ENCODE measurements at regions not wholly inside any gene's neighbourhood (a gene's known extent, or its start where the extent isn't known, plus 50 kb on each side); places are given as distances from the start of the nearest gene placed in this dataset.
"Not testable (repeated sequence)": the region's sequence is repeated elsewhere in the genome, so short reads cannot be mapped to it uniquely, and the experiment has no call there.

DNA sequence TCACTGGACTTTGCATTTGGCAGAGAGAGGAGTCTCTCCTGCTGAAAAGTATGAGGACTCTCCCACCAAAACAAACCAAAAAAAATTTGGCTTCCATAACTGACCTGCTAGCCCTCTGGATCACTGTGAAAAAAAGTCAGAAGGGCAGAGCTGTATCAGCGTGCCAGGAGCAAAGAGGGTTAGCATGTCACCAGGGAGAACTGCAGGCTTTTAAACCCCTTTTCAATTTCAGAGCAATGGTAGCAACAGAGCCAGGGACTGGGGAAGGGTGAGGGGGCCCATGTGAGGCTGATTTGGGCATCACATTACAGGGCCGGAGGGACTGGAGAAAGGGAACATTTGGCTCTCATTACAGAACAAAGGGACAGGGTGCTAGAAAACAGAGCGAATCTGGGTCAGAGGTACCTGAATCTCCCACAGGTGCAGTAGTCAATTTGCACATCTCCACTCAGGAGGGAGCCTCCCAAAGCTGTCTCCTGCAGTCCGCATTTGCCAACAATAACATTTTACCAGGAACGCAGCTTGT, 185.7 kb upstream of the EYA4 start:
- DNase-seq, result no peak

DNA sequence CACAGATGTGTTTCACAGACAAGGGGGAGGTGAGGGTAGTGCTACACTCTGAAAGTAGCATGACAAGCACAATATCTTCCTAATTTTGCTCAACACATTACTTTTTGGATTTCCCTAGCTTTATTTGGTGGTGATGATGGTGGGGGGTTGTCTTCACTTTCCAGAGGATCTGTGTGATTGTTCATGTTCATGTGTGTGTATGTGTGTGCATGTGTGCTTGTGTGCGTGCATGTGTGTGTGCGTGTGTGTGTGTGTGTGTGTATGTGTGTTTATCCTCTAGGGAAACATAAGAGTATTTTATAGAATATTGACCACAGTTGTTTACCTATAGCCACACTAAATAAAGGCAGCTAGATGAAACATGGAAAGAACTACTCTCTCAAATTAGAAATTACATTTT, 183.8 kb upstream of the EYA4 start:
- DNase-seq, result no peak

DNA sequence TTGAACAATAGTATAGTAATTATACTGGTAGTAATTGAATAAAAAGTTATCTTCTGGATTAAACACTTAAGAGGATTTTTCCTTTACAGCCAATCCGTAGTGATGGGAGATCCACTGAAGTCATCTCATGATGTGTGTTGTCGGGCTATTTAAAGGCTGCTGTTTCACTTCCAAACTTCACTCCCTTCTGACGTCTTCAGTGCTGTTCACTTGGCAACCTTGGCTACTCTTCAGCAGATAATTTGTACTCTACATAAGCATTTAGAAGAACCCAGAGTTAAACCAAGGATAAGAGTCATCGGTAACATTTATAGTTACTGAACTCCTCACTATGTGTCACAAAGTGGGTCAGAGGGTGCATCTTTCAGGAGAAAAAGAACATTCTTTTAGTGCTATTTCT, 179.1 kb upstream of the EYA4 start:
- DNase-seq, result peak in 1 of 2 donors; percentile 12

DNA sequence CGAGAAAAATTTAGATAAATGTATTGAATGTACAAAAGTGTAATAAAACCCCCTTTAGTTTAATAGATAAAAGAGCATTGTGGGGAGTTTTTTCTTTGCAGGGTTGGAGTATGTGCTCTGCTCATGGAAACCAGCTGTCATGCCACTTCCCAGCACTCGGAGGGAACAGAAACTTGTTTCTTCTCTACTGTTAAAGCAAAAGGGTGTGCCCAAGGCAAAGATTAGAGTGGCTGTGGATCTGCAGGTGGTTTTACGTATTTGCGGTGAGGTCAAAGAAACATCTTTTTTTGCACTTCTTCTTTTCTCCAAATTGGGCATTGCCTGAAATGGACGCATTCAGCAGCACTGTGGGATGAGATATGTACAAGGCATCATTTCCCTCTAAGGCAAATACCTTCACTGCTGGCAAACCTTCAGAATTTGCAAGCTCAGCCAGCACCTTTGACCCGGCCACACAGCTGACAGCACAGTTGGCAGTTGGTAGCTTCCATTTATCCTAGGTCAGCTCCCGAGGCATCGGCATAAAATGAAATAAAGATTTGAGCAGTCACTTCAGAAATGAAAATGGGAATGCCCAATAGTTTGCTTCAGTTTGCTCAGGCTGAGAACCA, 178.4 kb upstream of the EYA4 start:
- peak in 1 of 2 donors; percentile 29 for DNase-seq

DNA sequence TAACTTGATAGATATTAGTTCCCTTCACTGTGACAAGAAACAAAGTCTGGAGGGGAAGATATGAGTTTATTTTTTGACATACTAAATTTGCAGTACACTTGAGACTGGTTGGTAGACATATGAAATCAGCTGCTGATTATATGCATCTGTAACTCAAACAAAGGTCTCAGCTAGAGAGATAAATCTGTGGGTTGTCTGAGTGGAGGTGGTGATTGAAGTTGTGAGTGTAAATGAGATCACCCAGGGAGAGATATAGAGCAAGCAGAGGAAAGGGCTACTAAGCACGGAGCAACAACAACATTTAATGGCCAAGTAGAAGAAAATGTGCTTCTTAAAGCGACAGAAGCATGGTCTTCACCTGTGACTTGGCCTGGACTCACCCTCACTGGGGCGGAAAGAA, 173.2 kb upstream of the EYA4 start:
- no peak for DNase-seq

DNA sequence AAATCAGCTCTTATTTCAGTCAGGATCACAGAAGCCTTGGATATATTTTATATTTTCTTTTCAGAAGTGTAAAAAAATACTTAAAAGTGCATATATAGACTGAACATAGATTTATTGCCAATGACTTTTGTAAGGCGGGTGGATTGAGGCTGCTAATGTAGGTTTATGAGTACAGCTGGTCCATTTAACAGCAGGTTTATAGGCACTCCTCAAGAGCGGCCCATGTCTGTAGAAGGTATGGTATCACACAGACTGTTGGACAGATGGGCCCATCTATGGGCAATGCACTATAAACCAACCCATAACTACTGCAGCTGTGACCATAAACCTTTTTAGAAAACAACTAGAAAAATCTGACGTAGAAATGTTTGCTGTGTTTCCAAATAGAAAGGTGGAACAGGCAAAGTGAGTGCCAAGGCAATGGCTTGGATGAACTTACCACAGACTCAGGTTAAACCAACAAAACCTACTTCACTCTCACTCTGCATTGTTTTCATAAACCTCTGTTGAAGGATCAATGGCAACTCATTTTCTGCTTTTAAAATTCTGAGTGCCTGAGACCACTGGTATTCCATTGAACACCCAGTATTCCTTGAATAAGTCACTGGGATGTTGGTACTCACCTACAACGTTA, 170.6 kb upstream of the EYA4 start:
- no peak for DNase-seq

DNA sequence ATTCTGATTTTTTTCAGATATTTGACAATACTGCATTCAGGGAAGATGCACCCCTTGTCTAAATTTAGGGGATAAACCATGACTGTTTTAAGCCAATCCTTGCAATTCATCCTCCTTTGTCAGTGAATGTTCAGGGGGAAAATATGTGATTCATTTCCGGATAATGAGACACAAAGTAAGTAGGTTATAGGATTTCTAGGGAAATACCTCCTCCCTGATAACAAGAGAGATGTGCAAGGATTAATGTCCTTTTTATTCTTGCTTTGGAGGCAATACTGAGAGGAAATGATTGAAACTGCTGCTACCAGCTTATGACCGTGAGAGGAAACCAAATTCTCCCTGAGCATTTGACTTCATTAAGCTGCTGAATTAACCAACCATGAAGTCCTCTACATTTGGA, 161.3 kb upstream of the EYA4 start:
- no peak for DNase-seq

DNA sequence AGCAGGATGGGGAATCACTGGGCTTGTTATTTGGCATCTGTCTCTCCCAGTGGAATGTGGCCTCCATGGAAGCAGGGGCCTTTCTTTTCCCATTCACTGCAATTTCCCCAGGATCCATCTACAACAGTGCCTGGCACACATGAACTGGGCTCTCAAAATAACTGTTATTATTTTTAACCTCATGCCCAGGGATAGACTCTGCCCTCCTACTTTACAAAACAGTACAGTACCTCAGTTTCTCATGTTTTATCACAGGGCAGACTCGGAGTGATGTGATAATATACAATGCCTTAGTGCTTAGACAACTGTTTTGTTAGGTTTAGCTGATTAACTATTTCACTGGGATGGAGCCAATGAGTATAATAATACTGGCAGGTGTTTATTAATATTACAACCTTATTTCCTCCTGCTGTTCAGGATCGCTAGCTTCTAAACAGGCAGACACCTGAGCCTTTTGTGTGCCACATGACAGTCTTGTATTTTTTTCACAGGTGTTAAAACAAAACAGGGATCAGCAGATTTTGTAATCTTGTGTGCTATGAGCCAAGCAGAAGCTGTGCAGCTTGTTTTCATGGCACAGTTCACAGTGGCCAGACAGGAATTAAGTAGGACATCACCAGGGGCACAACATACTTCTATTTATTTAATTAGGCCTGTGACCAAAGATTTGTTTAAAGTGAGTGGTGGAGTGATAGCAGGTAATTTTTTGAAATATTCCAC, 157.7 kb upstream of the EYA4 start:
- no peak for DNase-seq

DNA sequence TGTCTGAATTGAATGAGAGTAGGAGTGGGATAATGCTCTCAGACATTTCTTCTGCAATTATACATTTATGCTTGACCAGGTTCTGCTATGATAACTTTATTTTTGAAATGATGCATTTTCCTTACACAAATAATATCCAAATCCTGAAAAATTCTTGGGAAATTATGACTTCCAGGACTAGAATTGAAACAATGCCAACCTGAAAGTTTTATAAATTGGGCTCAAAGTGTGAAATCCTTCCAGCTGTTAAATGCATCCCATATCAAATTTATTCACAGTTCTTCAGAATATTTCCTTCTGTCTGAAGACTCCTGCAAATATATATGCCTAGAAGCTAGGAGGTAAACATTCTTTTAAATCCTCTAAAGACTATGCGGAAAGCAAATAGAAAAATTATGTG, 155.7 kb upstream of the EYA4 start:
- DNase-seq, result no peak

DNA sequence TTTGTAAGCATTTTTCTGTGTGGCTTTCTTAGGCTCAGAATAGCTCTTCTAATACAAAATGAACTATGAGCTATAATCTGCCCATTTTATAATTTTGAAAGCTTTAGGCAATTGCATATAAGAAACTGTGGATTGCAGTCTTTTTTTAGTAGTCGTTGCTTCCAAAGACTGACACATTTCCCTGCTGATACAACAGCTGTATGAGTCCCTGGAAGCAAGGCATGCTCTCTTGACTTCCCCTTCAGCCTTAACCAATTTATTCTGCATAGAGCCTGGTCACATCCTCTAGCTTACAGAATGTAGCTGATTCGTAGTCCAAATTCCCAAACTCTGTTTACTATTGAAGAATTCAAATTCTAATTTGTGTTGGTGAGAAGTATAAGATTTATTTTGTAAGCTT, 155.3 kb upstream of the EYA4 start:
- no peak for DNase-seq

DNA sequence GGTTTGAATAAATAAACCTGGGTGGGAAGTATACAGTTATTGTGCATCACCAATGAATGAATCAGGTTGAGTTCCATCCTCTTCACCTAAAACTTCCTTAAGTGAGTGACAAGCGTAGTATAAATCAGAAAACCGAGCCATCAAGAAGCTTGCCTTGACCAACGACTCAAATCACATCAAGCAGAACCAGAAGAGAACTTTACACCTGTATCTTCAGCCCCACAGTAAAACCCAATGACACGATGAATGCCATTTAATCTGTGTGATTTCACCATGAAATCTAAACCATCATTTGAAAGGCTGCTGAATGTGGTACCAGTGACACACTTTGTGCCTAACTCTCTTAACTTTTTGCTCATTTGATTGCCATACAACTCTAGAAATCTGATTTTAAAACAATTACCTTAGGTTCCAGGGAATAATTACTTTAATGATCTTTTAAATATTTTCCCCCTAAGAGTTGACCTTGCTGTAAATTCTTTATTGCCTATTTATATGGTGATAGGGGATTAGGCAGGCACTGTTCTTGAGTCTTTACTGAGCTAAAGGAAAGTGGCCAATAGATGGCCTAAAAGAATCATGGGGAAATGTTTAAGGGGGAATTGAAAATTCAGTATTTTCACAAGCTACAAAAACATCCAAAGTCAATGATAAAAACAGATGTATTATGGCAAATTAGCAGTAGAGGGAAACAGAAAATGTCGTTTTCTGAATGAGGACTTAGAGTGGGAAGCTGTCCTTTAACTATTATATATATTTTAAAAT, 152.0 kb upstream of the EYA4 start:
- no peak for DNase-seq

DNA sequence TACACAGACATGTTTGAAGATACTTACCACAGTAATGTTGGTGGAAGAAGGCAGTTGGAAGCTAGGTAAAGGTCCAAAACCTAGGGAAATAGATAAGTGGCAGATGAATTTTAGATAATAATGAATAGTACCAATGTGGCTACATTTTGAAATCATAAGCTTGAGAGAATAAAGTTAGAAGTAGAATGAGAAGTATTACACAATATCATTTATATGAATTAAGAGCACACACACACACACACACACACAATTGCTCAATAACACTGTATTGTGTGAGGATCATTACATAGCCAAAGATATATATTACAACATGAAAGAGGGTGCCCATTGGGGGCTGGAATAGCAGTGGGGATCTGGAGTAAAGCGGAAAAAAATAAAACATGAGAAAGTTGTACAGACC, 149.0 kb upstream of the EYA4 start:
- DNase-seq, result no peak

DNA sequence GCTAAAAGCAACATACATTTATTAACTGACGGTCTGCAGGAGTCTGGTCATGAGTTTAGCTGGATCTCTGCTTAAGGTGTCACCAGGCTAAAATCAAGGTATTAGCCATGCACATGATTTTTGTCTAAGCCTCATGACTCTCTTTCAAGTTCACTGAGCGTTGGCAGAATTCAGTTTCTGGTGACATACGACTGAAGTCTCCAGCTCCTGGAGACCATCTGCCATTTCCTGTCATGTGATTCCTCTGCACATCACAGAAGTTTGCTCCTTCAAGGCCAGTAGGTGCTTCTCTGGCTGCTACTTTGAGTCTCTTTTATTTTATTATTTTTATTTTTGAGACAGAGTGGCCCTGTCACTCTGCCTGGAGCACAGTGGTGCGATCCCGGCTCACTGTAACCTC, 148.4 kb upstream of the EYA4 start:
- no peak for DNase-seq

DNA sequence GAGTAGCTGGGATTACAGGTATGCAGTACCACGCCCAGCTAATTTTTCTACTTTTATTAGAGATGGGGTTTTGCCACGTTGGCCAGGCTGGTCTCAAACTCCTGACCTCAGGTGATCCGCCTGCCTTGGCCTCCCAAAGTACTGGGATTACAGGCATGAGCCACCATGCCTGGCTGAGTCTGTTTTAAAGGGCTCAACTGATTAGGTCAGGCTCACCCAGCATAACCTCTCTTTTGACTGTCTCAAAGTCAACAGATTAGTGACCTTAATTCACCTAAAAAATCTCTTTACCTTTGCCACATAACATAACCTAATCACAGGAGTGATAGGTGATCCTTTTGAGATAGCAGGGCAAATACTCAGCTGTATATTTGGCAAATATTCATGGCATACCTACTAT, 147.9 kb upstream of the EYA4 start:
- DNase-seq, result not testable (repeated sequence)

DNA sequence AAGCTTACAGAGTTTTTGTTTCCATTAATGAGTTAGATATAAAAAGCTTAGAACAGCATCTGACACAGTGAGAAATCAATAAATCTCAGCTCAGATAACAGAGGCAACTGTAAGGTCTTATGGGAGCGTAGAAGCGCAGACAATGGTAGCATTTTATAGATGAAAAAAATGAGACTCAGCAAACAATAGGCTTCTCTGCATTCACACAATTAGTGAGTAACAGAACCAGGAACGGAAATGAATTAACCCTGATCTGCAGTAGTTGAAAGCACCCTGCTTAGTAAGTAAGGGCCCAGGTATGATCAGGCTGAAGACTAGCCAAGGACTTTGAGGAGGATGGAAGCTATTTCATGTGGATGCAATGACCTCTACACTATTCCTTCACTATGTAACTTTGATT, 147.2 kb upstream of the EYA4 start:
- no peak for DNase-seq

DNA sequence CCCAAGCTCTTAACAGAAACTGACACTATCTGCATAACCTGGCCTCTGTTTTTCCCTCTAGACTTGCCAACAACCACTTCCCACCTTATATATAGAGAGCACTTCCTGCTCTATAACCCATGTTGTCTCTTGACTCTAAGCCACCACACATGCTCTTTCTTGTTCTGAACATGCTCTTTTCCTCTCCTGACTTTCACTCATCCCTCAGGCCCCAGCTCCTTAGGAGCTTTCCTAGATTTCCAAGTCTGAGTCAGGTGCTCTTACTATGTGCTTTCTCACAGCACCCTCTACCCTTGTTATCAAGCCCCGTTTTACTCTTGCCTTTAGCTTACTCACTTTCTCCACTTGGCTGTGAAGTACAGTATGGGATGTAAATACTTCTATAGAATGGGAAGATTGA, 143.9 kb upstream of the EYA4 start:
- DNase-seq, result no peak

DNA sequence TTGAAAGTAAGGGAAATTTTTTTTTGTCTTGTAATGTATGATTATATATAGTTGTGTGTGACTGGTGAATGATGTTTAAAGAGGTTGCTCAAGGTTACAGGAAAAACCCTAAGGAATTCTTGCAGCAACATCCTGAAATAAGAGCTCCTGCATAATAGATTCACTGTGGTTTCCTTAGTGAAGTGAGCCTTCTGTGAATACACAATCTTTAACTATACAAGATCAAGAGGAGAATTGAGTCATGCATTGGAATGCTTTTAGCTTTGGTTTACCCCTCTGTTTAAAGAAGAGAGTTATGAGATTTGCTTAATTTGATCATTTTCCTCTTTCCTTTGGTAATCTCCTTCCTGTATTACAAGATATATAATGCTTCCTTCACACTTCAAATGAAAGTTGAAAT, 141.6 kb upstream of the EYA4 start:
- no peak for DNase-seq

DNA sequence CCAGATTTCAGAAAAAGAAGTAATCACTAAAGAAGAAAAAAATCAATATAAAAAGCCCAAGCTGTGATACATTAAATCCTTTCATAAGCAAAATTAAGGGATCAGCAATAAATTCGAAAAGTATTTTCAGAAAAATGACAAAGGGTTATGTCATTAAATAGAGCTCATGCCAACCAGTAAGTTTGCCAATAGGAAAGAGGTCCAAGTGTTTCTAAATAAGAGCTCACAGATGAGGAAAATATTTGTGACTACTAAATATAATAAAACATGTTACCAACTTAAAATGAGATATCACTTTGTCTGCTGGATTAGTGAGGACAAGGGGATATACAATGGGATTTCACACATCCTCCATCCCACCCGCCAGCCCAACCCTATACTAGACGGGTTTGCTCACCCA, 140.3 kb upstream of the EYA4 start:
- DNase-seq, result no peak

DNA sequence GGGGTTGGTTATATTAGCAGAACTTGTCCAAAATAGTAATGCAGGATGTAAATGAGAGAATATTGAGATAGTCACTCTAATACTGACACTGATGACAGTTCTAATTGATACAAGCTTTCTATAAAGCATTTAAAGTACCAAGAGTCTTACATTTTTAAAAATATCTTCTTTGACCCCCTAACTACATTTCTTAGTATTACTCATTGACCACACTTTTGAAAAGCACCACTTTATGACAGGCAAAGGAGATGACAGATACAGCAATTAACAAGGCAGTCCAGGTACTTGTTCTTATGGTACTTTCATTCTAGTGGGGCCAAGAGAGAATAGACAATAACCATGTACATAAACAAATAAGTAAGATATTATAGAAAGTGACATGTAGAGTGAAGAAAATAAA, 139.4 kb upstream of the EYA4 start:
- no peak for DNase-seq

DNA sequence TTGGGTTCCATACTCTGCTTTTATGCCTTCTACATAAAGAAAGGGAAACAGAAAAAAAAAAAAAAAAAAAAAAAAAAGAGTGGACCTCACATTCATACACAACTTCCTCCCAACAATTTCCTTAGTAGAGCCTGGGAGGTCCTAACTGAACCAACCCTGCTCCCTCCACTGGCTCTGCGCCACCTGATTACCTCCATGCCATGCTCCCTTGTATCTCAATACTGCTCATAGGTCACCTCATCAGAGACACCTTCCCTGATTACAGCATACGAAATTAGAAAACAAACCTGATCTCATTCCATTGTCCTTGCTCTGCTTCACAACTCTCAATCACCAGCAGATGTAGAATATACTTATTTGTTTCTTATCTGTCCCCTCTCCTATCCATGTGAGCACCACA, 134.2 kb upstream of the EYA4 start:
- no peak for DNase-seq

DNA sequence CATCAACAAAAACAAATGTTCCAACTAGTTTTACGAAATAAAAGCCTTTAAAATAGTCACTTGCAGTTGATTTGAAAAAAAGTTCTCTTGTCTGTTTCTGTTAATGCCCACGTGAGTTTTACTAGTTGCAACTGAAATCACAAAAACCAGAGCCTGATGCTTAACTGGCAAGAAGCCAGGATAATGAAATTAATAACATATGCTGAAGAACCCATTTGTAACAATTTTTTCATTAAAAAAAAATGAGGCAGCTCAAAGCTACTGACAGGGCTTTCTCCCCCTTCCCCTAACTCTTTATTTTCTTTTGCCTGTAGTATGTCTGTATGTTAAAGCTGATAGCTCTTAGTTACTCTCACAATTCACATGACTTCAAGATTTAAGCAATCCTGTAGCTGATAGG, 132.7 kb upstream of the EYA4 start:
- DNase-seq, result no peak

DNA sequence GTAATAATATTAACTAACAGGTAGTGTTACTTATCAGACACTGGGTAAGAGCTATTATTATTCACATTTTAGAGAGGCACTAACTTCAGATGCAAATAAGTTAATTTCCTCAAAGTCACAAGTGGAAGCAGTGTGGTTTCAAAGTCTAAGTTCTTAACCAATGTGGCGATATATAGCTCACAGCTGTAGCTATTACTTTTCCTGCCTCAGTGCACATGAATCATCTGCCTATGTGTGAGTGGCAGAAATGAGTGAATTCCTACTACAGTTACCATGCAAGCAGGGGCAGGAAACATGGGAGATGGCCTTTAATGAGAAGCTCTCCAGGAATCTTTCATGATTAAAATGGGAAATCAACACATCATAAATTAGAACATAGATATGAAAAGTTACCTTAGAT, 126.2 kb upstream of the EYA4 start:
- no peak for DNase-seq

DNA sequence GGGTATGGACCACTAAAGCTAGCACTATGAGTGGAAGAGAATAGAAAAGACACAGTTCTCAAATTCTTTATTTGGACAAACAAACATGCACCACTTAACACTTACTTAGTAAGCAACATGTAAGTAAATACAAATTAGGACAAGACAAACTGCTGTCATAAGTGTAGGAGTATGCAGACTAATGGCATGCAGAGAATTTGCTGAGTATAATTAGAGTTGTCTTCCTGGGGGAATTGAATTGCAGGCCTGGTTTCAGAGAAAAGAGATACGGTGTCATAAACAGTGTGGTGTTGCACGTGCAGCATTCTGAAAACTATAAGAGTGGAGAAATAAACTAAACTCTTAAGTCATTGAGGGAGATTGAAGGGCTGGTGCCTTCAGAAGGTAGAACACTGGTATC, 125.2 kb upstream of the EYA4 start:
- no peak for DNase-seq

DNA sequence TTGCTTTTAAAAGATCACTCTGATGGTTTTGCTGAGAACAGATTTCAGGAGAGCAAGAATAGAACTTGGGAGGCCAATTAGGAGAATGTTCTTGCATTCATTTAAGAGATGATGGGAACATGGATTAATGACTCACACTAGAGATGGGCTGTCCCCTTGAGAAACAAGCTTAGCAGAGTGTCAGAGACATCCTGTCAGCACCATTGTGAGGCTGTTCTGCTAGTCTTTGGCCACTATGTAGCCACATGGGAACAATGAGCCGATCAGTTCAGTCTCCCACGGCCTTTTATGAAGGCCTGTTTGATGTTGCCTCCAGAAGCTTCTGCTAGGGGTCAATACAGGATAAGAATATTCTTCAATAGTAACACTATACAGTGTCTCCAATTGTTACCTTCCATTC, 113.0 kb upstream of the EYA4 start:
- DNase-seq, result no peak

Measured in CD4-positive, alpha-beta T cell treated with Interleukin-4 for 1 hour (primary cell).